SU-DHL-6 (cell line): ENCODE measurements at regions not wholly inside any gene's neighbourhood (a gene's known extent, or its start where the extent isn't known, plus 50 kb on each side); places are given as distances from the start of the nearest gene placed in this dataset.

Experiments
- H2AFZ ChIP-seq: fragments of 200-600 bp; sonication (generic); 2 replicates; pipeline ENCODE4 v1.6.1; 2014; ENCODE audit warnings: low read depth, mild to moderate bottlenecking, moderate library complexity, mixed read lengths, antibody characterized with exemption, low read length; ENCODE audit not compliant: severe bottlenecking
- H3F3A ChIP-seq: fragments of 200-600 bp; shearing (Covaris generic); 2 replicates; pipeline ENCODE4 v1.6.0; 2016; ENCODE audit warnings: antibody characterized with exemption, mild to moderate bottlenecking; ENCODE audit not compliant: insufficient read depth
- H3K27ac ChIP-seq: fragments of 200-600 bp; sonication (generic); 2 replicates; pipeline ENCODE4 v1.5.1; 2016; ENCODE audit warnings: low read depth, mild to moderate bottlenecking, low read length, moderate library complexity, mixed read lengths
- H3K27me3 ChIP-seq: fragments of 200-600 bp; sonication (generic), shearing (Covaris generic); 2 replicates; pipeline ENCODE4 v1.6.0; 2014; ENCODE audit warnings: mild to moderate bottlenecking, low read length
- H3K36me3 ChIP-seq: fragments of 200-600 bp; sonication (generic); 2 replicates; pipeline ENCODE4 v1.6.1; 2014; ENCODE audit warnings: mild to moderate bottlenecking, low read length, mixed read lengths
- H3K4me2 ChIP-seq: fragments of 300-600, 200-600 bp; shearing (Covaris generic), sonication (generic); 2 replicates; pipeline ENCODE4 v1.6.0; 2014; ENCODE audit warnings: low read length, low read depth, mild to moderate bottlenecking; ENCODE audit not compliant: poor library complexity, severe bottlenecking
- H3K4me3 ChIP-seq: fragments of 200-600 bp; sonication (generic); 2 replicates; pipeline ENCODE4 v1.5.1; 2014; ENCODE audit warnings: antibody characterized with exemption, low read length, mild to moderate bottlenecking, mixed read lengths; ENCODE audit not compliant: insufficient read depth, poor library complexity, severe bottlenecking
- H3K79me2 ChIP-seq: fragments of 200-600 bp; sonication (generic); 2 replicates; pipeline ENCODE4 v1.6.1; 2014; ENCODE audit warnings: mild to moderate bottlenecking, low read length, moderate library complexity; ENCODE audit not compliant: insufficient read depth
- H3K9ac ChIP-seq: fragments of 200-600 bp; sonication (generic); 2 replicates; pipeline ENCODE4 v1.7.0; 2014; ENCODE audit warnings: mild to moderate bottlenecking, low read length
- H3K9me2 ChIP-seq: fragments of 200-600 bp; sonication (generic); replicated peaks from 2 replicates; pipeline ENCODE4 v1.6.1; 2014; ENCODE audit warnings: low read length; ENCODE audit not compliant: insufficient read depth
- H3K9me3 ChIP-seq: fragments of 200-600 bp; sonication (generic); 2 replicates; pipeline ENCODE4 v1.6.1; 2014; ENCODE audit warnings: low read length, mixed read lengths; ENCODE audit not compliant: insufficient read depth
- H4K20me1 ChIP-seq: fragments of 200-600 bp; sonication (generic); 2 replicates; pipeline ENCODE4 v1.6.1; 2014; ENCODE audit warnings: low read depth, mild to moderate bottlenecking, antibody characterized with exemption, low read length, moderate library complexity, mixed read lengths
- CTCF ChIP-seq: fragments of 200-600 bp; sonication (generic); IDR thresholded peaks from one replicate; pipeline ENCODE4 v1.5.1; 2017; ENCODE audit warnings: antibody characterized with exemption, mild to moderate bottlenecking, low read length, moderate library complexity; ENCODE audit not compliant: insufficient read depth, poor library complexity, severe bottlenecking
- EZH2phosphoT487 ChIP-seq: fragments of 200-600 bp; sonication (generic), shearing (Covaris generic); conservative IDR thresholded peaks from 2 replicates; pipeline ENCODE4 v1.6.1; 2018; ENCODE audit warnings: mild to moderate bottlenecking, antibody characterized with exemption, low read length, moderate library complexity, mixed read lengths

GRCh38 chr16:17773698-17774101 is 302.9 kb upstream of the XYLT1 start:
- H3K4me3 ChIP-seq = no peak overlapping the region
- no peak overlapping the region for H2AFZ ChIP-seq
- no peaks in the 10 kb centered on the region for H3F3A ChIP-seq
- H3K9ac ChIP-seq = no peak overlapping the region
- H3K9me3 ChIP-seq = no peaks in the 10 kb centered on the region
- no peaks in the 10 kb centered on the region for H3K79me2 ChIP-seq
- H3K36me3 ChIP-seq = no peaks in the 10 kb centered on the region
- no peaks in the 10 kb centered on the region for H3K9me2 ChIP-seq
- no peaks in the 10 kb centered on the region for H3K27me3 ChIP-seq
- H3K27ac ChIP-seq = no peak overlapping the region
- TF ChIP-seq CTCF = no peak
- no peak for TF ChIP-seq EZH2phosphoT487
- H3K4me2 ChIP-seq = no peak overlapping the region
- no peaks in the 10 kb centered on the region for H4K20me1 ChIP-seq

DNA sequence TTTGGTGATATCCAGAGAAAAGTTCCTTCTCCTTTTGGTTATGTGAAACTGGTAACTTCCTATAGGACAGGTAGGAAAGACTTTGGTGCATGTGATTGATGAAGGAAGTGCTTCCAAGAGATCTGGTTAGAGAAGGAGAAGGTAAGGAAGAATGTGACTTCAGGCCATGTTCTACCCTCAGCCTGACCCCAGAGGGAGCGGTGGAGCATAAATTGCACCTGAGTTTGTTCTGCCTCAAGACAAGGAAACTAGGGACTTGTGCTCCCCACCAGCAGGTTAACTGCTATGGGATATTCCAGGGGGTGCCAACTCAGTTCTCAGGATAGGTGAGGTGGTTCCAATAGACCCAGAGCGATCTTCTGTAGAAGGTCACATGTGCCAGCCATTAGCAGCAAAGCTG is 299.3 kb upstream of the XYLT1 start:
- Histone ChIP-seq H3K36me3 (no peaks in the 10 kb centered on the region), H3F3A (no peaks in the 10 kb centered on the region), H3K4me2 (no peak overlapping the region), H3K9ac (no peak overlapping the region), H4K20me1 (no peaks in the 10 kb centered on the region), H2AFZ (no peak overlapping the region), H3K79me2 (no peaks in the 10 kb centered on the region), H3K9me3 (no peaks in the 10 kb centered on the region), H3K9me2 (no peaks in the 10 kb centered on the region), H3K4me3 (no peak overlapping the region), H3K27ac (no peak overlapping the region), H3K27me3 (no peaks in the 10 kb centered on the region)
- no peak for TF ChIP-seq EZH2phosphoT487
- TF ChIP-seq CTCF = no peak

DNA sequence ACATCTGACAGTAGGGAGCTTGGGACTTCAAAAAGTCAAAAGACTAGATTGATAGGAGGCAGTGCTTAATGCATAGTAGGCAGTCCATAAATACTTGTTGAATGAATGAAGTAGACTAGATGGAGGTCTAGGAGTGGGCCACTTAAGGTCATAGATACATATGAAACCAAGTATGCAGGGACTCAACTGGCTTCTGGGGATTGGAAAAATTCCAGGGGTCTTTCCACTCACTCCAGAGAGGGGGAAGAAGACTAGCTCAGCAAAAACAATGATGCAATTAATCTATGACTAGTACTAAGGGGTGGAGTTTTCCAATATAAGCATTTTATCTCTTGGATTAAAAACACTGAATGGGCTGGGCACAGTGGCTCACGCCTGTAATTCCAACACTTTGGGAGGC is 298.3 kb upstream of the XYLT1 start:
- Histone ChIP-seq H3K4me3 (no peak overlapping the region), H3K27ac (no peak overlapping the region), H3K79me2 (no peaks in the 10 kb centered on the region), H3K9me2 (no peaks in the 10 kb centered on the region), H3K9ac (no peak overlapping the region), H3K4me2 (no peak overlapping the region), H3K9me3 (no peaks in the 10 kb centered on the region), H4K20me1 (no peaks in the 10 kb centered on the region), H3K27me3 (no peaks in the 10 kb centered on the region), H2AFZ (no peak overlapping the region), H3K36me3 (no peaks in the 10 kb centered on the region), H3F3A (no peaks in the 10 kb centered on the region)
- TF ChIP-seq EZH2phosphoT487 (no peak), CTCF (no peak)

DNA sequence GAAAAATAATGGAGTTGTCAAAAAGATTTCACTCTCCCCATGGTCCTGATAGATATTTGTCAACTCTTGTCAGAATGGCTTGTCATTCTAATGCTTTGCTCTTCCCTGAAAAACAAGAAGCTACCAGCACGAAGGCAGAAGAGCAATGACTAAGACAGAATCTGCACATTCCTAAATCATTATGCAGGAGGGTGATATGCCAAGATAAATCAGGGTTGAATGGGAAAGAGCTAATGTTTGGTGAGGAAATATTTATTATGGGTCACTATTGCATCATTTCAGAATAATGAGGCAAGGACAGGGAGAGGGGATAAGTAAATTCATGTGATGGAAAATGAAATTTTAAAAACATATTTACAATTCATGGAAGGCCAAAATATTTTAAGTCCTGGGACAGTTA is 297.5 kb upstream of the XYLT1 start:
- no peak for TF ChIP-seq EZH2phosphoT487
- no peak for TF ChIP-seq CTCF
- Histone ChIP-seq H3K9me2 (no peaks in the 10 kb centered on the region), H3K27me3 (no peaks in the 10 kb centered on the region), H3K4me2 (no peak overlapping the region), H3K9me3 (no peaks in the 10 kb centered on the region), H3K79me2 (no peaks in the 10 kb centered on the region), H3K36me3 (no peaks in the 10 kb centered on the region), H3K4me3 (no peak overlapping the region), H3K9ac (no peak overlapping the region), H4K20me1 (no peaks in the 10 kb centered on the region), H2AFZ (no peak overlapping the region), H3K27ac (no peak overlapping the region), H3F3A (no peaks in the 10 kb centered on the region)
